CD14-positive monocyte (primary cell): ENCODE measurements at regions not wholly inside any gene's neighbourhood (a gene's known extent, or its start where the extent isn't known, plus 50 kb on each side); places are given as distances from the start of the nearest gene placed in this dataset.
A peak's percentile ranks its signal among the peaks of the same experiment; 100 is the strongest.

Experiments
- DNase-seq, 3 donors: peaks; one replicate each; pipeline ENCODE4 v3.0.0-alpha.2; 2011 to 2022
- H2AFZ ChIP-seq: 2 replicates; pipeline ENCODE4 v1.6.0; 2012; ENCODE audit warnings: mild to moderate bottlenecking, low read depth, low read length, inconsistent platforms; ENCODE audit not compliant: insufficient read depth, poor library complexity, severe bottlenecking
- H3K27ac ChIP-seq, 2 donors: 1 replicate in 1 of 2; 2 replicates in 1 of 2; pipeline ENCODE4 v1.5.1; 2012 to 2013; ENCODE audit warnings: low read length in 2 of 2, control low read depth in 1 of 2, inconsistent platforms in 1 of 2, low read depth in 1 of 2, mild to moderate bottlenecking in 1 of 2
- H3K27me3 ChIP-seq, 2 donors: one replicate each; pipeline versions ENCODE4 v1.6.0 to v1.6.1; 2011 to 2013; ENCODE audit warnings: low read length in 2 of 2; ENCODE audit not compliant: control insufficient read depth in 2 of 2, insufficient read depth in 2 of 2
- H3K36me3 ChIP-seq, 2 donors: replicated peaks in 1 of 2; 1 replicate in 1 of 2; 2 replicates in 1 of 2; pipeline versions ENCODE4 v1.5.1 to v1.6.1; 2012 to 2013; ENCODE audit warnings: low read length in 2 of 2, control low read depth in 1 of 2, inconsistent platforms in 1 of 2, mild to moderate bottlenecking in 1 of 2; ENCODE audit not compliant: insufficient read depth in 2 of 2, control insufficient read depth in 1 of 2
- H3K4me1 ChIP-seq, 2 donors: 1 replicate in 1 of 2; 2 replicates in 1 of 2; pipeline versions ENCODE4 v1.5.1 to v1.6.1; 2012 to 2013; ENCODE audit warnings: low read length in 2 of 2, control low read depth in 1 of 2, inconsistent platforms in 1 of 2, mild to moderate bottlenecking in 1 of 2, moderate library complexity in 1 of 2; ENCODE audit not compliant: insufficient read depth in 2 of 2, control insufficient read depth in 1 of 2
- H3K4me2 ChIP-seq: replicated peaks from 2 replicates; pipeline ENCODE3; 2012; ENCODE audit warnings: low read length, moderate library complexity, mild to moderate bottlenecking; ENCODE audit not compliant: poor library complexity, severe bottlenecking; ENCODE audit errors: extremely low read depth
- H3K4me3 ChIP-seq, 3 experiments: fragments of 200-600 bp in 1 of 3; sonication (generic) in 1 of 3; replicated peaks in 1 of 3; 1 replicate in 2 of 3; 2 replicates in 1 of 3; pipeline ENCODE4 v1.5.1; 2011 to 2013; ENCODE audit warnings: low read length in 3 of 3, mild to moderate bottlenecking in 3 of 3, control low read depth in 2 of 3, low read depth in 2 of 3, inconsistent platforms in 1 of 3, moderate library complexity in 1 of 3
- H3K79me2 ChIP-seq: 2 replicates; pipeline ENCODE4 v1.6.0; 2012; ENCODE audit warnings: mild to moderate bottlenecking, control low read depth, inconsistent platforms, low read length, moderate library complexity; ENCODE audit not compliant: insufficient read depth
- H3K9ac ChIP-seq: 2 replicates; pipeline ENCODE4 v1.6.0; 2017; ENCODE audit warnings: low read length, mild to moderate bottlenecking; ENCODE audit not compliant: insufficient read depth, poor library complexity, severe bottlenecking
- H3K9me3 ChIP-seq, 2 donors: replicated peaks in 1 of 2; 1 replicate in 1 of 2; 2 replicates in 1 of 2; pipeline versions ENCODE4 v1.5.1 to v1.6.1; 2012 to 2013; ENCODE audit warnings: low read length in 2 of 2, control low read depth in 1 of 2; ENCODE audit not compliant: control insufficient read depth in 1 of 2, insufficient read depth in 1 of 2
- H4K20me1 ChIP-seq: 2 replicates; pipeline ENCODE4 v1.6.0; 2012; ENCODE audit warnings: mild to moderate bottlenecking, low read length, control low read depth, moderate library complexity; ENCODE audit not compliant: insufficient read depth
- H3K27ac Mint-ChIP-seq, 7 donors: one replicate each; pipeline ENCODE4 v1.8.0; 2020; ENCODE audit warnings: mild to moderate bottlenecking in 7 of 7, mixed read lengths in 7 of 7, moderate library complexity in 6 of 7, inconsistent platforms in 2 of 7
- H3K27me3 Mint-ChIP-seq, 3 donors: one replicate each; pipeline ENCODE4 v1.8.0; 2021 to 2022; ENCODE audit warnings: low read depth in 3 of 3, mild to moderate bottlenecking in 3 of 3, mixed read lengths in 3 of 3, moderate library complexity in 3 of 3, inconsistent platforms in 1 of 3
- H3K36me3 Mint-ChIP-seq, 2 donors: one replicate each; pipeline ENCODE4 v1.8.0; 2020; ENCODE audit warnings: mixed read lengths in 2 of 2, inconsistent platforms in 1 of 2, mild to moderate bottlenecking in 1 of 2
- H3K4me1 Mint-ChIP-seq: one replicate; pipeline ENCODE4 v1.8.0; 2020; ENCODE audit warnings: mild to moderate bottlenecking, mixed read lengths
- H3K4me3 Mint-ChIP-seq, 2 donors: one replicate each; pipeline ENCODE4 v1.8.0; 2020; ENCODE audit warnings: mild to moderate bottlenecking in 2 of 2, mixed read lengths in 2 of 2, moderate library complexity in 1 of 2
- H3K9me3 Mint-ChIP-seq, 7 donors: one replicate each; pipeline ENCODE4 v1.8.0; 2020 to 2022; ENCODE audit warnings: mixed read lengths in 7 of 7, mild to moderate bottlenecking in 6 of 7, moderate library complexity in 6 of 7, inconsistent platforms in 2 of 7
- CTCF ChIP-seq: fragments of 200-600 bp; IDR thresholded peaks from one replicate; pipeline ENCODE4 v1.8.0; 2022; ENCODE audit warnings: antibody characterized with exemption, mild to moderate bottlenecking
- WGBS: methylation state at CpG from one replicate; pipeline ENCODE4 v1.1.5; 2013; ENCODE audit warnings: missing lambda C conversion rate; ENCODE audit not compliant: insufficient coverage; 5-methylcytosine and 5-hydroxymethylcytosine counted together
- intact Hi-C, 2 donors: fragments of 100-400 bp; cut with micrococcal nuclease; formaldehyde crosslinking; loops; one replicate each; pipeline versions ENCODE4 v1.15.0 to v1.15.1; 2023

DNA sequence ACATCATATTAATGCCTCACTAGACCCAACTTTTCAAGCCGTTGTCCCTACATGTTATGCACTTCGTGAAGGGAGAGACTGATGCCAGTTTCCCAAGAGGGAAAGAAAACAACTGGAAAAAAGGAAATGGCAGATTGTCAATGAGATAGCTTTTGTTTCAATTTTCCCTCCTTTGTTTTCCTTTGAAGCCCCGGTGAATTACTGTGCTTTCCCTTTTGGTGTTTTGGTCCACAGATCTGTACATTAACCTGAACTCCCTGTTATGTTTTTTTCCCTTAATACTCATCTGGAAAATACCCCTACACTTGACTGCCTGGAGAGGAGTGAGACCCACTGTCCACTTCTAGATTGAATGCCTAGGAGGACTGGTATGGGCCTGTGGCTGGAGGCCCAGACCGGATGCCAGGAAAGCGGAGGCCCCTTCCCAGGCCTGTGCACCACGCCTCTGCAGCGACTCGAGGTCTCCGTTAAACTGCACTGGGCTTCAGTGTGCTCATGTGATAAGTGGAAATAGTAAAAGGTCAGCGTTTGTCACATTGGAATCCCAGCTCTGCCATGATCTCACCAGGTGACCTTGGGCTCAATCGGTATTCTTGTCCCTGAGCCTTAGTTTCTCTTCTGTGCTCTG is 106.4 kb downstream of the GATA6 start:
- no peak overlapping the region for H3K9ac ChIP-seq
- no peak overlapping the region for H3K4me3 Mint-ChIP-seq
- intact Hi-C loops: loop anchor here in 1 of 2 donors (5.0 kb wide), 1 partner anchor 46 kb away; no protein-coding TSS in a partner anchor
- H2AFZ ChIP-seq: no peak overlapping the region
- no peaks in the 10 kb centered on the region for H3K36me3 Mint-ChIP-seq
- no peaks in the 10 kb centered on the region for H4K20me1 ChIP-seq
- no peaks in the 10 kb centered on the region for H3K4me1 ChIP-seq
- 78% methylated on average over 6 of the region's 11 CpGs for WGBS
- no peaks in the 10 kb centered on the region for H3K79me2 ChIP-seq
- H3K4me2 ChIP-seq: no peak overlapping the region
- no peaks in the 10 kb centered on the region for H3K27me3 ChIP-seq
- H3K9me3 ChIP-seq: no peaks in the 10 kb centered on the region
- H3K4me3 ChIP-seq: no peak overlapping the region
- peaks cover 0 to 7% (median 0%) of the 10 kb centered on the region in 3 donors for H3K27me3 Mint-ChIP-seq
- H3K4me1 Mint-ChIP-seq: no peaks in the 10 kb centered on the region
- no peaks in the 10 kb centered on the region for H3K36me3 ChIP-seq
- H3K9me3 Mint-ChIP-seq: peaks cover 0 to 14% (median 8%) of the 10 kb centered on the region in 7 donors
- H3K27ac Mint-ChIP-seq: no peak overlapping the region
- no peak for TF ChIP-seq CTCF
- DNase-seq: no peak
- no peak overlapping the region for H3K27ac ChIP-seq

GRCh38 chr18:22273101-22274039 is 104.0 kb downstream of the GATA6 start:
- intact Hi-C loops: no loop called here
- H3K27ac Mint-ChIP-seq: peak overlapping the region in 1 of 7 donors; percentile 24

More at GRCh38 chr18:22273101-22274039, 104.0 kb downstream of the GATA6 start:
- Histone ChIP-seq H3K9ac (no peak overlapping the region), H3K27ac (no peak overlapping the region), H3K79me2 (no peaks in the 10 kb centered on the region), H3K4me2 (no peak overlapping the region), H3K4me1 (no peaks in the 10 kb centered on the region), H3K4me3 (no peak overlapping the region), H2AFZ (no peak overlapping the region), H3K9me3 (no peaks in the 10 kb centered on the region), H3K27me3 (peaks cover 0 to 2% of the 10 kb centered on the region in 2 donors), H3K36me3 (no peaks in the 10 kb centered on the region), H4K20me1 (no peaks in the 10 kb centered on the region)
- Mint-ChIP-seq H3K9me3 (peaks cover 0 to 11% (median 7%) of the 10 kb centered on the region in 7 donors), H3K27me3 (peaks cover 0 to 10% (median 2%) of the 10 kb centered on the region in 3 donors), H3K4me1 (no peaks in the 10 kb centered on the region), H3K4me3 (no peak overlapping the region), H3K36me3 (no peaks in the 10 kb centered on the region)
- DNase-seq: no peak
- no CpG with 5 or more reads among the region's 5 CpGs for WGBS
- no peak for TF ChIP-seq CTCF
